Endothelial cell of umbilical vein (primary cell): ENCODE measurements at regions not wholly inside any gene's neighbourhood (a gene's known extent, or its start where the extent isn't known, plus 50 kb on each side); places are given as distances from the start of the nearest gene placed in this dataset.

Experiments
- EZH2 ChIP-seq: IDR thresholded peaks from 2 replicates; pipeline ENCODE4 v1.6.1; 2012; ENCODE audit warnings: borderline replicate concordance, low read depth, mild to moderate bottlenecking, moderate library complexity, low read length, inconsistent platforms; ENCODE audit not compliant: severe bottlenecking
- FOS ChIP-seq: IDR thresholded peaks from 2 replicates; pipeline ENCODE4 v1.6.1; 2011; ENCODE audit warnings: mild to moderate bottlenecking, low read length, moderate library complexity, borderline replicate concordance; ENCODE audit not compliant: insufficient read depth
- GATA2 ChIP-seq: IDR thresholded peaks from 2 replicates; pipeline ENCODE4 v1.7.0; 2011; ENCODE audit warnings: low read depth, mild to moderate bottlenecking, moderate library complexity, mixed read lengths, low read length; ENCODE audit not compliant: insufficient read length, insufficient read depth
- JUN ChIP-seq: IDR thresholded peaks from 2 replicates; pipeline ENCODE4 v1.6.1; 2011; ENCODE audit warnings: borderline replicate concordance, low read depth; ENCODE audit not compliant: insufficient read length, insufficient read depth
- POLR2A ChIP-seq: IDR thresholded peaks from 2 replicates; pipeline ENCODE4 v1.6.1; 2012; ENCODE audit warnings: low read depth, mild to moderate bottlenecking, control low read depth, low read length
- POLR2AphosphoS5 ChIP-seq: IDR thresholded peaks from 2 replicates; pipeline ENCODE4 v1.6.1; 2012; ENCODE audit warnings: low read depth, mild to moderate bottlenecking, control low read depth, low read length, moderate library complexity; ENCODE audit not compliant: insufficient read depth
- TF ChIP-seq, protein P1 (sequence below), 2 donors: IDR thresholded peaks; 1 replicate in 1 of 2; 2 replicates in 1 of 2; pipeline ENCODE4 v1.5.1; 2011; ENCODE audit warnings: low read length in 2 of 2, mild to moderate bottlenecking in 2 of 2, moderate library complexity in 2 of 2, control low read depth in 1 of 2, inconsistent platforms in 1 of 2, low read depth in 1 of 2; ENCODE audit not compliant: insufficient read depth in 1 of 2; ENCODE audit errors: extremely low read depth in 1 of 2
- TF ChIP-seq, protein P2 (sequence below): IDR thresholded peaks from 2 replicates; pipeline ENCODE4 v1.6.1; 2011; ENCODE audit not compliant: insufficient read depth, insufficient read length

DNA sequence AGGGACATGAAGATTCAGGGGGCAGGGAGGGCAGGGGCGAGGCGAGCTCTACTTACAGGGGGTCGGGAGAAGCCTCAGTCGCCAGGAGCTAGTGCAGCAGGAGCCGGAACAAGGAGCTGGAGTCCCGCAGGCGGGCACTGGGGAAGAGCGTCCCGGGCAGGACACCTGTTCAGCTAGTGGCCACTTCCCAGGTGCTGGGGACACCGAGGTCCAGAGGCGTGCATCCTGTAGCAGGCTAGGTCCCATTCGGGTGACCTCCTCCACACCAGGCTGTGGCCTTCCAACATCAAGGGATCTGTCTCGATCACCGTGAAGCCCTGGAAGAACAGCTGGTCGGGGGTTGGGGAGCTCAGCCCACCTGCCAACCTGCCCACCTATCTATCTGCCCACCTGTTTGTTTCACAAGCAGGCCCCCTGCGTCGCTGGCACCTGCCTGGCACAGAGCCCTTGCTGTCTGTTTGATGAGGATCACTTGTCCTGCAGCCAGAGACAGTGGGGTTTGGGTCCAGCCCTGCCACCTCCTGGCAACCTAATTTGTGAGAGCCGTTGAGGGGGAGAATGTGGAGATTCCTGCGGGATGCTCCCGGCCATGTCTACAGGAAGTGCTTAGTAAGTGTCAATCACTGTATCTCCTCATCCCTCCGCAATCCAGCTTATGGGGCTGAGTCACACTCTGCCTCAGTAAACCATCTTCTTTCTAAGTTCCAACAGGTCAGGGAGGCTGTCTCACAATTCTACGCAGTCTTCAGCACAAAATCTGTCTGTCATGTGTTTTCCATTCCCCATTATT lies 940.9 kb downstream of the BRD1 start:
- TF ChIP-seq, protein P1, sequence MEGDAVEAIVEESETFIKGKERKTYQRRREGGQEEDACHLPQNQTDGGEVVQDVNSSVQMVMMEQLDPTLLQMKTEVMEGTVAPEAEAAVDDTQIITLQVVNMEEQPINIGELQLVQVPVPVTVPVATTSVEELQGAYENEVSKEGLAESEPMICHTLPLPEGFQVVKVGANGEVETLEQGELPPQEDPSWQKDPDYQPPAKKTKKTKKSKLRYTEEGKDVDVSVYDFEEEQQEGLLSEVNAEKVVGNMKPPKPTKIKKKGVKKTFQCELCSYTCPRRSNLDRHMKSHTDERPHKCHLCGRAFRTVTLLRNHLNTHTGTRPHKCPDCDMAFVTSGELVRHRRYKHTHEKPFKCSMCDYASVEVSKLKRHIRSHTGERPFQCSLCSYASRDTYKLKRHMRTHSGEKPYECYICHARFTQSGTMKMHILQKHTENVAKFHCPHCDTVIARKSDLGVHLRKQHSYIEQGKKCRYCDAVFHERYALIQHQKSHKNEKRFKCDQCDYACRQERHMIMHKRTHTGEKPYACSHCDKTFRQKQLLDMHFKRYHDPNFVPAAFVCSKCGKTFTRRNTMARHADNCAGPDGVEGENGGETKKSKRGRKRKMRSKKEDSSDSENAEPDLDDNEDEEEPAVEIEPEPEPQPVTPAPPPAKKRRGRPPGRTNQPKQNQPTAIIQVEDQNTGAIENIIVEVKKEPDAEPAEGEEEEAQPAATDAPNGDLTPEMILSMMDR (IDR thresholded peaks at IDR 0.05; ENCODE audit: extremely low read depth in 1 of 2, insufficient read depth in 1 of 2, low read depth in 1 of 2, low read length in 2 of 2): no peak
- TF ChIP-seq EZH2: no peak
- no peak for TF ChIP-seq GATA2
- TF ChIP-seq, protein P2, sequence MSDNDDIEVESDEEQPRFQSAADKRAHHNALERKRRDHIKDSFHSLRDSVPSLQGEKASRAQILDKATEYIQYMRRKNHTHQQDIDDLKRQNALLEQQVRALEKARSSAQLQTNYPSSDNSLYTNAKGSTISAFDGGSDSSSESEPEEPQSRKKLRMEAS: no peak
- no peak for TF ChIP-seq JUN
- no peak for TF ChIP-seq POLR2A
- TF ChIP-seq POLR2AphosphoS5: no peak
- TF ChIP-seq FOS: no peak
